ENCODE measurements at regions not wholly inside any gene's neighbourhood (a gene's known extent, or its start where the extent isn't known, plus 50 kb on each side); places are given as distances from the start of the nearest gene placed in this dataset.

- in situ Hi-C loops (cut with MboI; ENCODE audit: low sequenced_read_pairs, unreplicated experiment) = no loop called here
- DNase-seq (ENCODE audit: low spot score) = no peak
- no peak for TF ChIP-seq CTCF (IDR thresholded peaks at IDR 0.05; ENCODE audit: borderline replicate concordance, control extremely low read depth, extremely low read depth, insufficient read depth, missing control alignments)
Observed at GRCh38 chr2:14126846-14127245, 505.7 kb upstream of the LRATD1 start.

- TF ChIP-seq CTCF (IDR thresholded peaks at IDR 0.05; ENCODE audit: borderline replicate concordance, control extremely low read depth, extremely low read depth, insufficient read depth, missing control alignments) = no peak
- in situ Hi-C loops (cut with MboI; ENCODE audit: low sequenced_read_pairs, unreplicated experiment) = no loop called here
- DNase-seq (ENCODE audit: low spot score) = no peak
Observed at GRCh38 chr2:14127765-14128164, 504.8 kb upstream of the LRATD1 start.

GRCh38 chr2:14132386-14132785 lies 500.1 kb upstream of the LRATD1 start:
- no peak for DNase-seq (ENCODE audit: low spot score)
- in situ Hi-C loops (cut with MboI; ENCODE audit: low sequenced_read_pairs, unreplicated experiment) = no loop called here
- TF ChIP-seq CTCF (IDR thresholded peaks at IDR 0.05; ENCODE audit: borderline replicate concordance, control extremely low read depth, extremely low read depth, insufficient read depth, missing control alignments) = no peak

GRCh38 chr2:14134771-14135170 lies 497.7 kb upstream of the LRATD1 start:
- TF ChIP-seq CTCF (IDR thresholded peaks at IDR 0.05; ENCODE audit: borderline replicate concordance, control extremely low read depth, extremely low read depth, insufficient read depth, missing control alignments) = no peak
- DNase-seq (ENCODE audit: low spot score) = no peak
- in situ Hi-C loops (cut with MboI; ENCODE audit: low sequenced_read_pairs, unreplicated experiment) = no loop called here

- in situ Hi-C loops (cut with MboI; ENCODE audit: low sequenced_read_pairs, unreplicated experiment) = no loop called here
- TF ChIP-seq CTCF (IDR thresholded peaks at IDR 0.05; ENCODE audit: borderline replicate concordance, control extremely low read depth, extremely low read depth, insufficient read depth, missing control alignments) = no peak
- DNase-seq (ENCODE audit: low spot score) = no peak
Observed at GRCh38 chr2:14136030-14136429, 496.5 kb upstream of the LRATD1 start.

- TF ChIP-seq CTCF (IDR thresholded peaks at IDR 0.05; ENCODE audit: borderline replicate concordance, control extremely low read depth, extremely low read depth, insufficient read depth, missing control alignments) = peak; percentile 26
- in situ Hi-C loops (cut with MboI; ENCODE audit: low sequenced_read_pairs, unreplicated experiment) = no loop called here
- DNase-seq (ENCODE audit: low spot score) = no peak
Observed at GRCh38 chr2:14137643-14138042, 494.9 kb upstream of the LRATD1 start.

- TF ChIP-seq CTCF (IDR thresholded peaks at IDR 0.05; ENCODE audit: borderline replicate concordance, control extremely low read depth, extremely low read depth, insufficient read depth, missing control alignments) = no peak
- in situ Hi-C loops (cut with MboI; ENCODE audit: low sequenced_read_pairs, unreplicated experiment) = no loop called here
- no peak for DNase-seq (ENCODE audit: low spot score)
Observed at GRCh38 chr2:14140009-14140550, 492.4 kb upstream of the LRATD1 start.
